Stomach (tissue), 8 donors: ENCODE measurements at regions not wholly inside any gene's neighbourhood (a gene's known extent, or its start where the extent isn't known, plus 50 kb on each side); places are given as distances from the start of the nearest gene placed in this dataset.

Source experiments
- DNase-seq, 2 donors: peaks; one replicate each; pipeline versions ENCODE4 v3.0.0 to v3.0.0-alpha.2; 2013 to 2019
- H3K27ac ChIP-seq, 5 donors: fragments of 200-600 bp in 4 of 5; sonication (generic) in 4 of 5; one replicate each; pipeline ENCODE4 v1.5.1; 2013 to 2019; ENCODE audit warnings: mild to moderate bottlenecking in 1 of 5, moderate library complexity in 1 of 5
- H3K27me3 ChIP-seq, 3 donors: fragments of 200-600 bp; sonication (generic); one replicate each; pipeline ENCODE4 v1.5.1; 2017 to 2019; ENCODE audit warnings: mixed run types in 1 of 3
- H3K36me3 ChIP-seq, 4 donors: fragments of 200-600 bp; sonication (generic); 1 replicate in 3 of 4; 2 replicates in 1 of 4; pipeline ENCODE4 v1.5.1; 2016 to 2019
- H3K4me1 ChIP-seq, 4 donors: fragments of 200-600 bp; sonication (generic); one replicate each; pipeline ENCODE4 v1.5.1; 2016 to 2019
- H3K4me3 ChIP-seq, 4 donors: fragments of 200-600 bp; sonication (generic) in 3 of 4; one replicate each; pipeline ENCODE4 v1.5.1; 2016 to 2019; ENCODE audit warnings: mild to moderate bottlenecking in 1 of 4
- H3K9me3 ChIP-seq, 4 donors: fragments of 200-600 bp; sonication (generic); one replicate each; pipeline ENCODE4 v1.5.1; 2016 to 2019
- CTCF ChIP-seq, 7 experiments: fragments of 450-650 bp in 4 of 7; fragments of 200-600 bp in 3 of 7; sonication (generic) in 3 of 7; IDR thresholded peaks; one replicate each; pipeline ENCODE4 v1.5.1; 2016 to 2019; ENCODE audit warnings: antibody characterized with exemption in 7 of 7, control low read depth in 2 of 7, mild to moderate bottlenecking in 1 of 7
- EP300 ChIP-seq: sonication (generic); formaldehyde crosslinking; IDR thresholded peaks from one replicate; pipeline ENCODE4 v1.6.1; 2017; ENCODE audit warnings: antibody characterized with exemption
- POLR2A ChIP-seq, 4 donors: fragments of 450-650 bp; IDR thresholded peaks; one replicate each; pipeline ENCODE4 v1.6.1; 2016; ENCODE audit warnings: antibody characterized with exemption in 4 of 4, control low read depth in 2 of 4, mild to moderate bottlenecking in 1 of 4, moderate library complexity in 1 of 4
- POLR2AphosphoS5 ChIP-seq, 3 donors: sonication (generic); formaldehyde crosslinking; IDR thresholded peaks; one replicate each; pipeline ENCODE4 v1.6.1; 2016; ENCODE audit warnings: antibody characterized with exemption in 3 of 3
- WGBS, 5 donors: extraction: QIAGEN DNeasy Blood & Tissue Kit in 3 of 5; methylation state at CpG; one replicate each; pipeline versions ENCODE4 v1.1.5 to v1.1.7; 2013 to 2018; 5-methylcytosine and 5-hydroxymethylcytosine counted together
- intact Hi-C: fragments of 100-400 bp; cut with DNase I; formaldehyde crosslinking; loops from one replicate; pipeline ENCODE4 v1.15.1; 2023; ENCODE audit warnings: low total_unique reads
- donor health status: healthy with polysubstance abuse.
- donor health status: Bipolar disorder and iron deficiency.
- donor health status: healthy.

- 79 to 94% (median 91%) methylated on average over 2 of the region's 2 CpGs for WGBS, 5 donors
- Histone ChIP-seq H3K27me3 (no peaks in the 10 kb centered on the region), H3K9me3 (no peaks in the 10 kb centered on the region), H3K4me3 (no peak overlapping the region), H3K27ac (no peak overlapping the region), H3K36me3 (no peaks in the 10 kb centered on the region), H3K4me1 (peaks cover 0 to 17% (median 9%) of the 10 kb centered on the region in 4 donors)
- DNase-seq: no peak
- intact Hi-C loops: no loop called here
- TF ChIP-seq POLR2A (IDR thresholded peaks at IDR 0.05) (no peak), EP300 (no peak), POLR2AphosphoS5 (IDR thresholded peaks at IDR 0.05) (no peak), CTCF (IDR thresholded peaks at IDR 0.05) (no peak)
These were observed 69.1 kb upstream of the SCOC start for GRCh38 chr4:140304346-140304745.

- Histone ChIP-seq H3K9me3 (no peaks in the 10 kb centered on the region), H3K27me3 (no peaks in the 10 kb centered on the region), H3K4me3 (no peak overlapping the region), H3K4me1 (peaks cover 0 to 14% (median 7%) of the 10 kb centered on the region in 4 donors), H3K36me3 (no peaks in the 10 kb centered on the region), H3K27ac (no peak overlapping the region)
- WGBS, 5 donors: 72 to 80% (median 76%) methylated on average over 7 of the region's 7 CpGs
- TF ChIP-seq POLR2A (IDR thresholded peaks at IDR 0.05) (no peak), CTCF (IDR thresholded peaks at IDR 0.05) (no peak), POLR2AphosphoS5 (IDR thresholded peaks at IDR 0.05) (no peak), EP300 (no peak)
- intact Hi-C loops: no loop called here
- DNase-seq: no peak
These were observed 71.1 kb upstream of the SCOC start for GRCh38 chr4:140302151-140302859.

GRCh38 chr4:140300271-140300970 lies 73.0 kb upstream of the SCOC start:
- H3K27ac ChIP-seq: no peak overlapping the region
- H3K4me1 ChIP-seq: peaks cover 0 to 26% (median 14%) of the 10 kb centered on the region in 4 donors
- 57 to 77% (median 69%) methylated on average over 4 of the region's 4 CpGs for WGBS, 5 donors
- no peak overlapping the region for H3K4me3 ChIP-seq
- peak in 1 of 2 donors; percentile 17 for DNase-seq
- intact Hi-C loops: no loop called here
- H3K36me3 ChIP-seq: no peaks in the 10 kb centered on the region
- TF ChIP-seq CTCF (IDR thresholded peaks at IDR 0.05) (no peak), POLR2A (IDR thresholded peaks at IDR 0.05) (no peak), EP300 (no peak), POLR2AphosphoS5 (IDR thresholded peaks at IDR 0.05) (no peak)
- no peaks in the 10 kb centered on the region for H3K9me3 ChIP-seq
- H3K27me3 ChIP-seq: no peaks in the 10 kb centered on the region

- H3K9me3 ChIP-seq: no peaks in the 10 kb centered on the region
- intact Hi-C loops: no loop called here
- TF ChIP-seq POLR2A (IDR thresholded peaks at IDR 0.05): no peak
- TF ChIP-seq CTCF (IDR thresholded peaks at IDR 0.05): no peak
- TF ChIP-seq EP300: no peak
- no peak for TF ChIP-seq POLR2AphosphoS5 (IDR thresholded peaks at IDR 0.05)
- no peak for DNase-seq
- H3K4me1 ChIP-seq: peaks cover 0 to 18% (median 10%) of the 10 kb centered on the region in 4 donors
- H3K36me3 ChIP-seq: no peaks in the 10 kb centered on the region
- WGBS, 5 donors: 87 to 97% (median 94%) methylated on average over 7 of the region's 7 CpGs
- H3K4me3 ChIP-seq: no peak overlapping the region
- no peaks in the 10 kb centered on the region for H3K27me3 ChIP-seq
- H3K27ac ChIP-seq: no peak overlapping the region
These were observed 75.4 kb upstream of the SCOC start for GRCh38 chr4:140298001-140298400.
